ENCODE measurements at regions not wholly inside any gene's neighbourhood (a gene's known extent, or its start where the extent isn't known, plus 50 kb on each side); places are given as distances from the start of the nearest gene placed in this dataset.

DNA sequence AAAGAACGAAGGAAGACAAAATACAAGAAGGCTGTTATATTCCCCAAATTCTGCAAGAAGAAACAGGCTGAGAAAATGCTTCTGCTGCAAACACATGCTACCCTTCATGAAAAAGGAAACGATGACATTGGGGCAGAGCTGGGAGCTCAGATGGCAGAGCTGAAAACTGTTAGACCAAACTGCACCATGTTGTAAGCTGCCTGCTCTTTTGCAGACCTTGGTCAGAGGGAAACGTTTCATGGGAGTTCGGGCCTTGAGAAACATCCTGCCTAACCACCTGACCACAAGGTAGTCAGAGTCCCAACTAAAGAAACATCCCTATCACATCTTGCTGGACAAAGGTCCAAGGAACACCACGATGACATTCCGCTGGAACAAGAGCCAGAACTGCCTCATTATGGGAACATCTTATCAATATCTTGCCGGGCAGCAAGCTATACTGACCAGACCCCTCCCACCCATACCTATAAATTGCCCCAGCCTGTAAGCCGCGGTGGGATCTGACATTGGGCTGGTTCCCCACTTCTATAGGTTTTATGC lies 110.7 kb upstream of the CTSC start:
- H3K9me3 ChIP-seq: no peaks in the 10 kb centered on the region
- DNase-seq: no peak
- H3K9ac ChIP-seq (ENCODE audit: low read depth in 2 of 2, low read length in 2 of 2): no peak overlapping the region
- no peaks in the 10 kb centered on the region for H3K27me3 ChIP-seq
- intact Hi-C loops (cut with DNase I): no loop called here
- H3K4me3 ChIP-seq: no peak overlapping the region
- H3K27ac ChIP-seq: no peak overlapping the region
- H3K4me1 ChIP-seq: no peaks in the 10 kb centered on the region
- TF ChIP-seq, protein P1, sequence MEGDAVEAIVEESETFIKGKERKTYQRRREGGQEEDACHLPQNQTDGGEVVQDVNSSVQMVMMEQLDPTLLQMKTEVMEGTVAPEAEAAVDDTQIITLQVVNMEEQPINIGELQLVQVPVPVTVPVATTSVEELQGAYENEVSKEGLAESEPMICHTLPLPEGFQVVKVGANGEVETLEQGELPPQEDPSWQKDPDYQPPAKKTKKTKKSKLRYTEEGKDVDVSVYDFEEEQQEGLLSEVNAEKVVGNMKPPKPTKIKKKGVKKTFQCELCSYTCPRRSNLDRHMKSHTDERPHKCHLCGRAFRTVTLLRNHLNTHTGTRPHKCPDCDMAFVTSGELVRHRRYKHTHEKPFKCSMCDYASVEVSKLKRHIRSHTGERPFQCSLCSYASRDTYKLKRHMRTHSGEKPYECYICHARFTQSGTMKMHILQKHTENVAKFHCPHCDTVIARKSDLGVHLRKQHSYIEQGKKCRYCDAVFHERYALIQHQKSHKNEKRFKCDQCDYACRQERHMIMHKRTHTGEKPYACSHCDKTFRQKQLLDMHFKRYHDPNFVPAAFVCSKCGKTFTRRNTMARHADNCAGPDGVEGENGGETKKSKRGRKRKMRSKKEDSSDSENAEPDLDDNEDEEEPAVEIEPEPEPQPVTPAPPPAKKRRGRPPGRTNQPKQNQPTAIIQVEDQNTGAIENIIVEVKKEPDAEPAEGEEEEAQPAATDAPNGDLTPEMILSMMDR (IDR thresholded peaks at IDR 0.05): no peak
- no peaks in the 10 kb centered on the region for H3K36me3 ChIP-seq

DNA sequence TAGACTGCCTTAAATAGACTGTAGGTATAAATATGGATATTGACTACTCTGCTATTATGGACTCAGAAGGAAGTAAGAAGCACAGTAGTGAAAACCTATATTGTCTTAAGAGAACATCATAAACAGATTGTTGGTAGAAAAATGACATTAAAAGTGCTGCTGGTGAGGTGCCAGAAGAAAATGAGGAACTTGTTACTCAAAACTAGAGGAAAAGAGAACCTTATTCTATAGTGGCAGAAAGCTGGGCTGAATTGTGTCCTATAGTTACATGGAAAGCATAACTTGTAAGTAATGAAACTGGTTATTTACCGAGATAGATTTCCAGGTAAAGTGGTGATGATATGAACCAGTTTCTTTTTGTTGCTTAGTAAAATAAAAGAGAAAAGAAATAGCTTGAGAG lies 109.7 kb upstream of the CTSC start:
- Histone ChIP-seq H3K4me3 (no peak overlapping the region), H3K27ac (no peak overlapping the region)

DNA sequence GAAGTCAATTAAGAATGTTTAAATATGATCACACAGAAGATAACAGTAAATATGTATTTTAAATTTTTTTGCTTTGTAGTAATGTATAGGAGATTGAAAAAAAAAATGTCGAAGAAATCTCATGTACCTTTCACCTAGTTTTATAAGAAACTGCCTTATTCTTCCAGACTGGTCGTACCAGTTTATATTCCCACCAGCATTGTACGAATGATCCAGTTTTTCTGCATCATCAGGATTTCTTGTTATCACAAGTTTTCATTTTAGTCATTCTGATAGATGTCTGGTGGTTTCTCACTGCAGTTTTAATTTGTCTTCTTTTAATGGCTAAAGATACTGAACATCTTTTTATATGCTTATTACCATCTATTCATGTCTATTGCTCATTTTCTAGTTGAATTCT lies 101.8 kb upstream of the CTSC start:
- DNase-seq: no peak
- Histone ChIP-seq H3K9ac (ENCODE audit: low read depth in 2 of 2, low read length in 2 of 2) (no peak overlapping the region), H3K27me3 (no peaks in the 10 kb centered on the region), H3K9me3 (no peaks in the 10 kb centered on the region), H3K4me1 (no peaks in the 10 kb centered on the region), H3K36me3 (no peaks in the 10 kb centered on the region), H3K27ac (no peak overlapping the region), H3K4me3 (no peak overlapping the region)
- TF ChIP-seq, protein P1 (IDR thresholded peaks at IDR 0.05): no peak
- intact Hi-C loops (cut with DNase I): no loop called here

More for the DNA sequence above, 109.7 kb upstream of the CTSC start:
- intact Hi-C loops (cut with DNase I): no loop called here
- no peaks in the 10 kb centered on the region for H3K9me3 ChIP-seq
- H3K36me3 ChIP-seq: no peaks in the 10 kb centered on the region
- no peaks in the 10 kb centered on the region for H3K4me1 ChIP-seq
- TF ChIP-seq, protein P1 (IDR thresholded peaks at IDR 0.05): no peak
- no peak for DNase-seq
- H3K27me3 ChIP-seq: no peaks in the 10 kb centered on the region
- H3K9ac ChIP-seq (ENCODE audit: low read depth in 2 of 2, low read length in 2 of 2): no peak overlapping the region

DNA sequence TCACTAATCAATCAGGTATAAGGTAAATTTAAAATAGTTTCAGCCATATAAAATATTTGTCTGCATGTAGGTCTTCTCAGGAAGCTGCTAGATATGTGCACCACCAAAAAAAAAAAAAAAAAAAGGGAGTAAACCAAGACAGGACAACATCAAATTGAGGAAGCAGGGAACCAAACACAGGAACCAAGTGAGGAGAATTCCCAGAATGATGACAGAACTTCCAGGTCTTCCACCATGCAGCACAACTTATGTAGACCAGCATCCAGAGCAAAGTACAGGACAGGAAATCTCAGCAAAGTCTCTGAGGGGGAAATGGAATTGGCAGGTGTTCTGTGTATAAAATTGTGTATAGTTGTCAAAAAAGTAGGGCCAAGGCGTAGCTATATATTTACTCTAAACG lies 101.2 kb upstream of the CTSC start:
- Histone ChIP-seq H3K9me3 (no peaks in the 10 kb centered on the region), H3K4me1 (no peaks in the 10 kb centered on the region), H3K36me3 (no peaks in the 10 kb centered on the region), H3K27ac (no peak overlapping the region), H3K4me3 (no peak overlapping the region), H3K27me3 (no peaks in the 10 kb centered on the region), H3K9ac (ENCODE audit: low read depth in 2 of 2, low read length in 2 of 2) (no peak overlapping the region)
- DNase-seq: no peak
- intact Hi-C loops (cut with DNase I): no loop called here
- TF ChIP-seq, protein P1 (IDR thresholded peaks at IDR 0.05): no peak

DNA sequence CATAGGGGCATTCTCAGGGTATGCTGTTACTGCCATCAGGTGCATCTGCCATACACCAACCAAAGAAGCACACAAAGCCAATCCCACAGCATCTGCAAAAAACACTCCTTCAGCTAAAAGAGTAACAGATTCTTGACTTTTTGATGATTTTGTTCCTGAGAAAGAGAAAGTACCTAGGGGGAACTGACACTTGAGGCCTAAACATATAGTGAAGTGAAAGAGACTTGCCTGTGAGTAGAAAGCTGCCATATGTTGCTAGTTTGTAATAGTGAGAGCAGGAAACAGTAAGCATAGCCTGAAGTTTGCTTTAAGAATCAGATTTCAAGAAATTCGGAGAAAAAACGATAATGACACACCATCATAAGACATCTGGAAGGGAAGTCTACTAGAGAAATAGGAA lies 97.9 kb upstream of the CTSC start:
- no peak overlapping the region for H3K27ac ChIP-seq
- intact Hi-C loops (cut with DNase I): no loop called here

More for the DNA sequence above, 97.9 kb upstream of the CTSC start:
- TF ChIP-seq, protein P1 (IDR thresholded peaks at IDR 0.05): no peak
- H3K9me3 ChIP-seq: no peaks in the 10 kb centered on the region
- H3K4me1 ChIP-seq: no peaks in the 10 kb centered on the region
- H3K4me3 ChIP-seq: no peak overlapping the region
- no peaks in the 10 kb centered on the region for H3K36me3 ChIP-seq
- H3K9ac ChIP-seq (ENCODE audit: low read depth in 2 of 2, low read length in 2 of 2): no peak overlapping the region
- no peak for DNase-seq
- H3K27me3 ChIP-seq: no peaks in the 10 kb centered on the region
